Stimulated activated CD8-positive, alpha-beta memory T cell treated with anti-CD3 and anti-CD28 coated beads, Interleukin-2, amount 100 ng/mL, for 48 hours (primary cell): ENCODE measurements at regions not wholly inside any gene's neighbourhood (a gene's known extent, or its start where the extent isn't known, plus 50 kb on each side); places are given as distances from the start of the nearest gene placed in this dataset.
"Not testable (repeated sequence)": the region's sequence is repeated elsewhere in the genome, so short reads cannot be mapped to it uniquely, and the experiment has no call there.

Experiments used
- DNase-seq, 2 donors: peaks; one replicate each; pipeline ENCODE4 v3.0.0-alpha.2; 2020; ENCODE audit warnings: low read depth in 2 of 2

DNA sequence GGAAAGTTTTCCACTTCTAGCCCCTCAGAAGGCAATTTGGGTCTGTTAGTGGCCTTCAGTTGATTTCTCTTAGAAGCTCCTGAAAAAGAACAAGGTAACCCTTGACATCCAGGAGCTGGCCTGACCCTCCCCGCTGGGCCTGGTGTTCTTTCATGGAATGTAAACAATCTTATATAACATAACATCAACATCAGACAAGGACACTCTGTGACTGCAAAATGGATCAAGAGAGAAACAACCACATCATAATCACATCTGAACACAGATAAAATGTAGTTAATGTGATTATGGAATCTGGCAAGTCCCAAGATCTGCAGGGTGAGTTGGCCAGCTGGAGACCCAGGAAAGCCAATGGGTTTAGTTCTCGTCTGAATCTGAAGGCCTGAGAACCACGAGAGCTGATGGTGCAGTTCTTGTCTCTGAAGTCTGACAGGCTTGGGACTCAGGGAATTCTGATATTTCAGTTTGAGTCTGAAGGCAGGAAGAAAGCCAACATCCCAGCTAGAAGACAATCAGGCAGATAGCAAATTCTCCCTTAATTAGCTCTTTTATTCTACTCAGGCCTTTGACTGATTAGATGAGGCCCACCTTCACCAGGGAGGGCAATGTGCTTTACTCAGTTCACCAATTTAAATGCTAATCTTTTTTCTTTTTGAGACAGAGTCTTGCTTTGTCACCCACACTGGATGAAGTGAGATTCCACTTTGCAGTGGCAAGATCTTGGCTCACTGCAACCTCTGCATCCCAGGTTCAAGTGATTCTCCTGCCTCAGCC, 91.4 kb upstream of the NAMPT start:
- DNase-seq, result no peak

DNA sequence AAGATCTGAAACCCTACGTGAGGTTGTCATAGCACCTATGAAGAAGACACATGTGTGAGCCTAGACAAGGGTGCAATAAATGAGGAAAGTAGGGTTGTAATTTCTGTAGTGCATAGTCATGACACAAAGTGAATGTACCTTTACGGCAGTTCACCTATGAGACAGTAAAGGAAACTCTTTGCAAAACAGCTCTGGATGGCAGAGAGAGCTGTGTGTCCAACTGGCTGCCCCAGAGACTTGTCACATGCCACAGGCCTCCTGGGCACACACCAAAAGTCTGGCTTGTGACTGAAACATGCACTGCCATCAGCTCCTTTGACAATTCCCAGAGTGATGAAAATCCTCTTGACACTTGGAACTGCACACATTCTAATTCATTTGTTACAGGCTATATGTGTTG, 90.7 kb upstream of the NAMPT start:
- DNase-seq, result no peak

DNA sequence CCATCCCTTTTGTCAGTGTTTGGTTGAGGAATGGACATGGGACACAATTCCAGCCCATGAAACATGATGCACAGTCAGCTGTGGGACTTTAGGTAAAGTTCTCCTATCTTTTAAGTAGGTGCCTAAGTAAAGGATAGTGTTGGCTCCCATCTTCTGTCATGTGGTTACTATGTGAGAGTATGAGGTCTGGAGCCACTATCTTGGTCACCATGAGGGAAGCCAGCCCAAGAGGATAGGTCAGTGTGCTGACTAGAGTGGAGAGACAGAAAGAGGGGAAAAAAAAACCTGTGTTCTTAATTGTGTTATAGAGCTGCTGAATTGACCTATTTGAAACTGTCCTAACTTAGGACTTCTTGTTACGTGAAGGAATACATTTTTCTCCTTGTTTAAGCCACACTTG, 89.7 kb upstream of the NAMPT start:
- no peak for DNase-seq

DNA sequence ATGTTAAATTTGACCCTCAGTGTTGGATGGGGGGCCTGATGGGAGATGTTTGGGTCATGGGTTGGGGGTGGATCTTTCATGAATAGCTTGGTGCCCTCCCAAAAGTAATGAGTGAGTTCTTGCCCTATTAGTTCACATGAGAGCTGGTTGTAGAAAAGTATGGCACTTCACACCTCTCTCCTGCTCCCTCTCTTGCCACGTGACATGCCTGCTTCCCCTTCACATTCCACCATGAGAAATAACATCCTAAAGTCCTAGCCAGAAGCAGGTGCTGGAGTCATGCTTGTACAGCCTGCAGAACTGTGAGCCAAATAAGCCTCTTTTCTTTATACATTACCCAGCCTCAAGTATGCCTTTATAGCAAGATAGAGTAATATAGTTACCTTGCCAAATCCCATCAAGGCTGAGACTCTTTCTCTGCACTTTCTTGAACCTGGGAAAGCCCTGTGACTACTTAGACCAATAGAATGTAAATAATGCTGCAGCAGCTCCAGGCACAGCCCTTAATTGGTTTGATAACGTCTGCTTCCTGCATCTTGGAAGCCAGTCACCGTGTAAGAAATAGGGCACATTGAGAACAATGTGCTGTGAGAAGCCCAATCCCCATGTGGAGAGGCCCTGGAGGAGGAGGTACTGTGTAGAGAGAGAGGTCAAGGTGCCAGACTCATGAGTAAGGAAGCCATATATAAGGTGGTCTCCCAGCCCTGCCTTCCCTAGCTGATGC, 88.0 kb upstream of the NAMPT start:
- DNase-seq, result no peak

DNA sequence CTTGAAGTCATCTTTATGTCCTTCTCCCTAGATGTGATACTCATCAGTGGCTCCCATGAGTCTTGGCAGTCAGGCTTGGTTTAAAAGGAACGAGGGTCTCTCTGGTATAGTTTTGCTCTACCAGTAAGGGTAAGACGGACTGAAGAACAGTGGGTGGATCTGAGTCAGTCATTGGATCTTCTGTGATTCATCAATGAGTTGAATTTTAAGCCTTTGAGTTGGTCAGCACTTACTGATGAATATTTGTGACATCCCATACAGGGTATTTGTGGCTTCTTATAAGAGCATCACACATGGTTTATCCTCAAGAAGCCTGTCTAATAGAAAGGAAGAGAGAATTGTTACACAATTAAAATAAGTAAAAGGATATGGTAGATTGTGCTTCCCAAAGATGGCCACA, 87.3 kb upstream of the NAMPT start:
- no peak for DNase-seq

DNA sequence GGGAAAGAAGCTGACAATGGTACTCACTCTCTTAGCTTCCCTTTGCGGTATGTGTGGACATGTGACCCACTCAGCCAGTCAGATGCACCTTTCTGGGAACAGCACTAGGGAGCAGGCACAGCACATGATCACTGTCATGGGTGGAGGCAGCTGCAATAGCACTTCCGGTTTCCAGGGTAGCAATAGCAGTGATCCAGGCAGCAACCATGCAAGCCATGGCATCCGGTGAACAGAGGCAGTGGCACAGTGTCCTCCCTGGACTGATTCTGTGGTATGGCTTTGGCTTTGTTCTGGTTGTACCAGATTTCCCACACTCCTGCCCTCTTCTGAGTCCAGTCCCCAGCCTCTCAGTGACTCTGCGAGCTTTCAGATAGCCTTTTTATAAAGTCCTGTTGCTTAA, 86.8 kb upstream of the NAMPT start:
- DNase-seq, result no peak

DNA sequence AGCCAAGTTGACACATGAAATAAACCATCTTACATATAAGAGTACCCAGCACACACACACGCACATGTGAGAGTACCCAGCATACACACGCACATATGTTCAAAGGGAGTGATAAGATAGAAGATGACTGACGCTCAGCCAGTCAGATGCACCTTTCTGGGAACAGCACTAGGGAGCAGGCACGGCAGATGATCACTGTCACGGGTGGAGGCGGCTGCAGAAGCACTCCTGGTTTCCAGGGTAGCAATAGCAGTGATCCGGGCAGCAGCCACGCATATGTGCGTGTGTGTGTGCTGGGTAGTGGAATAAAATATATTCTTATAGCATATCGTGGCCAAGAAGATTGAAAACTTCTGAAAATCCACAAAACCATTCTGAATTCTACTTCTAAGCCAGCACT, 85.8 kb upstream of the NAMPT start:
- no peak for DNase-seq

DNA sequence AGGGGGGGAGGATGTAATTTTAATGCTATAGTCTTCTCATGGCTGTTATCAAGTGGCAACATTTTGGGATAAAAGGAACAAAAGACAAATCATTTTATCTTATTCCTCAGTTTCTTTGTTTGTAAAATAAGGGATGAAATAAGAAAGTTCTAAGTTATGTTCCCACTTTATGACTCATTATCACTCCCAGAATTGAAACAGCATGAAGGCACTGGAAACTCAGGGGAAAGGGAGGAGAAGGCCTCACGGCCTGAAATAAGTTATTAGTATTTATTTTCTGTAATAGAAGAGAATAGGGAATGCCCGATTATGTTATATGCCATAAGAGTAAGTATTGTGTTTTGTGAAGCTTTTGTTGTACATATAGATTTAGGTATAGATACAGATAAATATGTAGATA, 85.0 kb upstream of the NAMPT start:
- DNase-seq, result no peak

DNA sequence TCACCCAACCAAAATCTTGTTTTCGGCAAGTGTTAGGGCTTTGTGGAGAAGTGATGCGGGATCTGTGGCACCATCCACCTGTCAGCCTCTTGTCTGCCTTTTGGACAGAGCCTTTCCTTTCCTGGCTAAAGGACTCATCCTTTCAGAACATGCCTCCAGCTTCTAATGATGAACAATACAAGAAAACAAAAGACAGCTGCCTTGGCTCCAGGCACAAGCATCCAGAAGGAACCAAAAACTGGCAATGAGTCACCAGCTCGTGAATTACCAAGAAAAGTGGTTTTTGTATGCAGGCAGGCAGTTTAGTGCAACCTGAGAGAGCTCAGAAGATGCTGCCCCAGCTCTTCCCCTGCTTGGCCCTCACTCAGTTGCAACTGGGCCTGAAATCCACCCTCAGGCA, 84.6 kb upstream of the NAMPT start:
- DNase-seq, result no peak

DNA sequence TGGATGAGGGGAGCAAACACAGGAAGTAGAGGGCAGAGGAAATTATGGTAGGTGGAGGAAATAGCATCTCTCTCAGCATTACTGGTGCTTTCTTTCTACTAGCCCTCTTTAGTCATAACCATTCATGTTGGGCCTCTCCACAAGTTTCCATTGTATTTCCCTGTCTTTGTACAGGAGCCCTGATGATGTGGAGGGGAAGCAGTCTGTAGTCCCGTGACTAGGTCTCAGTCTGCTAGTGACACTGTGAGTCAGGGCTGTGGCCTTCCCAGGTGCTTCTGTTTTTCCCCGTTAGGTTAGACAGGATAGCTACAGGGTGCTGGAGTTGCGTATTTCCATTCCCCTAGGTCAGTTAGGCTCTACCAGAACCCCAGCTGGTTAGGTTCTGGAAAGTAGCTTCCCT, 82.9 kb upstream of the NAMPT start:
- DNase-seq, result no peak

DNA sequence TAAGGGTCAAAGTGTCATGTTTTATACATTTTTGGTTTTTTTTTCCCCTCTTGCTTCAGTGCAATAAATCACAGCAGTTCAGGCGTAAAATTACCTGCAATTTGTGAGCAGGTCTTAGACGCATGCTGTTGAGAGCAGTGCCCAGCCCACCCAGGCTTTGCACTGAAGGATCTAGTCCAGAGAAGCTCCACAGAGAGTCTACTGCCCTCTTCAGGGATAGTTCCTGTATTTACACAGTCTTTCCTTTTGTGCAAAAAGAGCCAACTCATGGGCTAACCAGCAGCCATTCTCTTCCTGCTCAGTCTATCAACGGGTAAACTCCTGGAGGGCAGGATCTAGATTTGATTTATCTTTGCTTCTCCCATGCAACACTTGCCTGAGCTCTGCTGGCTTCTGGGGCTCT, 82.2 kb upstream of the NAMPT start:
- no peak for DNase-seq

DNA sequence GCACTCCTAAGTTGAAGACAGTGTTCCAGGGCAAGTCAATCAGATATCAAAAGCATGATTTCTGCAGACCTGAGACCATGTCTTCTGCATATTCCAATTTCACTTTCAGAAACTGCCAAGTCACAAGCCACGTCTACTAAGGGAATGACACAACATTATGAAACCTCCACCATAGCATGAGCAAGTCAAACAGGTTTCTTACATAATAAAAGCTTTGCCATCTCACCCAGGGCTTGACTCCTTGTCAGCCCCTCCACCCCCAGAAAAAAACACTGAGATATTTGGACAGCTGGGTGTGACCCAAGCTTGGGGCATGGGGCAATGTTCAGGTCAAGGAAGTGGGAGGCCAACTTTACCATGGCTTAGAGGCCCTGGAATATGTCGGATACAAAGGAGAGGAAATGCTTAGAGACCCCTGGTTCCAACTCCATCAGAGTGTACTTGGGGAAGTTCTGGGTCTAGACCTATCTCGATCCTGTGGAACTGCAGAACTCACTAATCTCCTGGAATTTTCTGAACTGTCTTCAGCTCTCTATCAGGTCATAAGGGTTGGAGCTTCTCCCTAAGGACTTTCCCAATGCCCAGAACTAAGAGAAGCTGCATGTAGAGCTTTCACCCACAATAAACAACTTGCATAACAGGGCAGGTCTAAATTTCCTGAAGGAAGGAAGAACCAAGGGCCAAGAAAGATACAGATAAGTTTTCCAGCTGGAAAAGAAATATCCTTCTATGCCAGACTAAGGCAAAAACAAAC, 80.6 kb upstream of the NAMPT start:
- no peak for DNase-seq

DNA sequence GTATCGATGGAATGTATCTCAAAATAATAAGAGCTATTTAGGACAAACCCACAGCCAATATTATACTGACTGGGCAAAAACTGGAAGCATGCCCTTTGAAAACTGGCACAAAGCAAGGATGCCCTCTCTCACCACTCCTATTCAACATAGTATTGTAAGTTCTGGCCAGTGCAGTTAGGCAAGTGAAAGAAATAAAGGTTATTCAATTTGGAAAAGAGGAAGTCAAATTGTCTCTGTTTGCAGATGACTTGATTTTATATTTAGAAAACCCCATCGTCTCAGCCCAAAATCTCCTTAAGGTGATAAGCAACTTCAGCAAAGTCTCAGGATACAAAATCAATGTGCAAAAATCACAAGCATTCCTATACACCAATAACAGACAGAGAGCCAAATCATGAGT, 77.7 kb upstream of the NAMPT start:
- DNase-seq, result not testable (repeated sequence)

DNA sequence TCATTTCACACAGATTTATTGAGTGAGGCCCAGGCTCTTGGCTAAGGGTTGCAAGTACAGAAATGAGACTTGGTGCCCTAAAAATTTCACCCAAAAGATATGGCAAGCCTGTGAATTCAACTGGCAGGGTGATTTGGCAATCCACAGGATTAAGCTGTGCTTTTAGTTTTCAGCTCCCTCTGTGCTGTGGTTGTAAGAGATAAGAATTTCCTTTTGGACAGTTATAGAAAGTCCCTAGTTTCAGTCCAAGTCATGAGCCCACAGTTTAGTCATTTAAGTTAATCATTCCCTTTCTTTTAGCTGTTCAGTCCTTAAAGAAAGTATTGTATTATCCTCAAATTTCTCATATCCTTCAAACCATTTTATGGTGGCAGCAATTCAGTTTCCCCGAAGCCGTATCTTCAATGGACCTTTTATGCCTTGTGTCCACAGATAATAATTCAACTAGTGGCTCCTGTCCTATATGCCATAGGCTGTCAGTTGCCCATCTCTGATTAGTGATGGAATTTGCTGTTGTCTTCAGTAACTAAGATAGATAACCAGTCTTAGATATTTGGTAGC, 73.4 kb upstream of the NAMPT start:
- no peak for DNase-seq

DNA sequence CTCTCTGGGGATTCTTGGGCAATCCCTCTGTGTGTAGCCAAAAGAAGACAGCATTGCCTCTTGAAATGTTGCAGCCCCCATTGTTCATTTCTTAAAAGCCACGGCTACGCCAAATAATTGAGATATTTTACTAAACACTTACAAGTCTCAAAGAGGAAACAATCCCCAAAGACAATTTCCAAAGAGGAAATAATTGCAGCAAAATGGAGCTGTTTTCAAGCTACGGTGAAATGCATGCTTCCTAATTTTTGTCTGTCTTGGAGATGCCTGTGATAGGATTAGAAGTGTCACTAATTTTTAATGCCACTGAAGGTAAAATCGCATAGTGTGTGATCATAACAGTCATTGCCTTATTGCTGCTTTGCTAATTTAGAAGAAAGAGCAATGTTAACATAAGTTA, 72.9 kb upstream of the NAMPT start:
- DNase-seq, result no peak

DNA sequence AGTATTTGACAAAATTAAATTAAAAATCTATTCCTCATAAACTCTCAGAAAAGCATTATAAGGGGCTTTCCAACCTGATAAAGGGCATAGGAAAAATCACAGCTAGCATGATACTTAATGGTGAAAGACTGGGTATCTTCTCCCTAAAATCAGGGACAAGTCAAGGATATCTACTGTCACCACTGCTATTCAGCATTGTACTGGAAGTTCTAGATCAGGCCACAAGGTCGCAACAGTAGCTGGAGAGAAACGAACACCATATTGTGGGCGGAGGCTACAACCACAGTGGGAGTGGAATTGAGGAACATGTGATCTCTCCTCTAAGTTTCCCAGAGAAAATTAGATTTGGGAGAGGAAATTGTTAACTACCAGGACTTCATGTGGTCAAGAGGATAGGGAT, 70.0 kb upstream of the NAMPT start:
- DNase-seq, result no peak

DNA sequence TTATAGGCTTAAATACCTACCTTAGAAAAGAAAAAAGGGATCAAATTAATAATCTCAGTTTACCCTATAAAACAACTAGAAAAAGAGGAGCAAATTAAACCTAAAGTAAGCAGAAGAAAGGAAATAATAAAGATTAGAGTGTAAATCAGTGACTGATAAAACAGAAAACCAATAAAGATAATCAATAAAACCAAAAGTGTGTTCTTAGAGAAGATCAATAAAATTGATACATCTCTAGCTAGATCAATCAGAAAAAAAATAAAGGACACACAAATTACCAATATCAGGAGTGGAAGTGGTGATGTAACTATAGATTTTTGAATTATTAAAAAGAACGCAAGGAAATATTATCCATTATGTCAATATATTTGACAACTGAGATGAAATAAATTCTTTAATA, 69.2 kb upstream of the NAMPT start:
- DNase-seq, result no peak

DNA sequence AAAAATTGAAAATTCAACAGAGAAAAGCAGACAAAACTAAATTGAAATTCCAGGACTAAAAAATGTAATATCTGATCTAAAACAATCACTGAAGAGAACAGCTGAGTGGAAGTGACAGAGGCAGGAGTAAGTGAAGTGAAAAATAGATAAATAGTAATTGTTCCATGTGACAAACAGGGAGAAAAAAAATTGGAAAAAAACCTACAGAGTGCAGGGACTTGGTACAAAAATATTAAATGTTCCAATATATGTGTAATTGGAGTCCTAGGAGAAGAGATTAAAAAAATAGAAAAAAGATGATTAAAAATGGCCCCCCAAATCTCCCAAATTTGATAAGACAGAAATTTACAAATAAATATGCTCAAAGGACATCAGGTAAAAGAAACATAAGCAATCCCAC, 63.4 kb upstream of the NAMPT start:
- DNase-seq, result no peak

DNA sequence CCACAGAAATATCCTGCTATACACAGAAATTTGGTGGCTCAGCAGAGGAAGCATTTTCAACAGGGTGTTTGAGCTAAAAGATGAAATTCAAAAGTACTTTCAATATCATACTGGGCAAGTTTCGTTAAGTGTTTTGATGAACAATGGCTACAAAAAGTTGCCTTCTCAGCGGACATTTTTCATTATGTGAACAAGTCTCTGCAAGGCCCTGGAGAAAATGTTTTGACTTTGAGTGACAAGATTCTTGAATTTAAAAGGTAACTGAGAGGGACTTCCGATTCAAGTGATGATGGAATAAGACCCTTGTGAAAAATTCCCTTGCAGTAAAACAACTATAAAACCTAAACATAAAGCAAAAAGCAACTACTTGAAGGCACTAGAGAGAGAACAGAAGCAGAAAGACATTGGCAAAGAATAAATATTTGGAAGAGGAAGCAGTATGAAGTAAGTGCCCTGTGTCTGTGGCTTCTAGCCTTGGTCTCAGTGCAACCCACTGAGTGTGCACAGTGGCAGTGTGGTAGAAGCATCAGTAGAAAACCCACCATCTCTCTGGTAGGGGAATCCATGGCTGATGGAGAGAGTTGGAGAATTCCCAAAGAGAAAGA, 62.5 kb upstream of the NAMPT start:
- DNase-seq, result no peak

DNA sequence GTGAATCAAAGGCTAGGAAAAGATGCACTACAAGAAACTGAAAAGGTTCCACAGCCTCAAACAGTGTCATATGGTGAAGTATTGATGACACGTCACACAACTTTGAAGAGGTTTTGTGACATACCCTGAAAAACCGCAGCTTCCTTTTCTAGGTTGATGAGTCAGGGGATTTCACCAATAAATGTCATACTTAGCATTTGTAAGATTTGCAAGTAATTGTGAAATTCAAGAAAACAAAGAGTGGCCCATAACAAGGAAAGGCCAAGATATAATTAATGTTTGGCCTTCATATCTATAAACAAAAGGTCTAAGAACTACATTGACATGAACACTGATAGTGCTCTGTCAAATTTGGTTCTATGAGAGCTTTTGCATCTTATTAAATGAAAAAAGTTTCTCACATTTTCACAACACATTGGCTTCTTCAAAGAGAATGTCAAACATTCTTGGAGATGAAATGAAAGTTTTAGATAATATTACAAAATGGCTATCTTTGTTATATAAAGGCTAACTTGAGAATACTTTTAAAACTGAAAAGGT, 62.0 kb upstream of the NAMPT start:
- DNase-seq, result no peak

DNA sequence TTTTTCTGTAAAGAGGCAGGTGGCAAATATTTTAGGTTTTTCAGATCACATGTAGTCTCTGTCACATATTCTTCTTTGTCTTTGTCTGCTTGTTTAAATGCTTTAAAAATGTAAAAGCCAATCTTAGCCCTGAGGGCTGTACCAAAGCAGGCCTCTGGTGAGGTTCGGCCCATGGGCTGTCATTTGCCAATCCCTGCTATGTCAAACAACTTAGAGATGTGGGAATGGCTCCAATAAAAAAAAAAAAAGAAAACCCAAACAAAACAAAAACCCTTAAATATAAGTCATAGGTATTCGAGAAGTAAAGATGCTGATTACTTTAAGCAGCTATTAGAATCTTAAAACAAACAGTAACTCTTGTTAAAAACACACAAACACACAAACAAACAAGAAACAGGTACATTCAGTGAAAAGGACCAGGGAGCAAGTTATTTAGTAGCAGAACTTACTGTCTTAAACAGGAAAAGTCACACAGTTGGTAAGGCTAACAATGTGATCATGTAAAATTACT, 61.4 kb upstream of the NAMPT start:
- no peak for DNase-seq
